ENCODE measurements at regions not wholly inside any gene's neighbourhood (a gene's known extent, or its start where the extent isn't known, plus 50 kb on each side); places are given as distances from the start of the nearest gene placed in this dataset.

GRCh38 chr4:112979881-112980421, 69.5 kb upstream of the ANK2 start:
- TF ChIP-seq CTBP1 (IDR thresholded peaks at IDR 0.05; ENCODE audit: borderline replicate concordance), result no peak
- no peak for TF ChIP-seq FOXK2 (IDR thresholded peaks at IDR 0.05)
- TF ChIP-seq ELF4 (IDR thresholded peaks at IDR 0.05), result no peak
- TF ChIP-seq FOXM1 (IDR thresholded peaks at IDR 0.05; ENCODE audit: borderline replicate concordance), result no peak
- no peak for TF ChIP-seq PKNOX1 (IDR thresholded peaks at IDR 0.05)
- TF ChIP-seq SP1 (IDR thresholded peaks at IDR 0.05), result no peak
- TF ChIP-seq BHLHE40 (IDR thresholded peaks at IDR 0.05; ENCODE audit: borderline replicate concordance), result no peak
- TF ChIP-seq ZNF384 (IDR thresholded peaks at IDR 0.05), result no peak
- no peak for TF ChIP-seq L3MBTL2 (conservative IDR thresholded peaks at IDR 0.05)
- no peak for TF ChIP-seq TARDBP (IDR thresholded peaks at IDR 0.05)
- no peak for TF ChIP-seq LEF1 (IDR thresholded peaks at IDR 0.05; ENCODE audit: borderline replicate concordance)
- TF ChIP-seq NFRKB (IDR thresholded peaks at IDR 0.05), result no peak
- TF ChIP-seq FOXA1 (IDR thresholded peaks at IDR 0.05), result no peak
- TF ChIP-seq ARNT (IDR thresholded peaks at IDR 0.05), result no peak
- ChIA-PET POLR2A (no interaction called here), CTCF (no interaction called here)
- DNase-seq (ENCODE audit: extremely low spot score), result no peak

- CTCF ChIA-PET, result no interaction called here
- DNase-seq (ENCODE audit: extremely low spot score), result no peak
- POLR2A ChIA-PET, result no interaction called here
- no peak for TF ChIP-seq ZNF384 (IDR thresholded peaks at IDR 0.05)
- TF ChIP-seq ELF4 (IDR thresholded peaks at IDR 0.05), result no peak
- TF ChIP-seq SUZ12 (IDR thresholded peaks at IDR 0.05), result no peak
Observed at GRCh38 chr4:112982680-112983079, 66.8 kb upstream of the ANK2 start.

- ChIA-PET POLR2A (no interaction called here), CTCF (no interaction called here)
- TF ChIP-seq FOXM1 (IDR thresholded peaks at IDR 0.05; ENCODE audit: borderline replicate concordance) (no peak), TARDBP (IDR thresholded peaks at IDR 0.05) (no peak), LEF1 (IDR thresholded peaks at IDR 0.05; ENCODE audit: borderline replicate concordance) (no peak)
- DNase-seq (ENCODE audit: extremely low spot score), result no peak
Observed at GRCh38 chr4:112994732-112995464, 54.6 kb upstream of the ANK2 start.

Data from HEK293T (cell line).